H1 (cell line): ENCODE measurements at regions not wholly inside any gene's neighbourhood (a gene's known extent, or its start where the extent isn't known, plus 50 kb on each side); places are given as distances from the start of the nearest gene placed in this dataset.

ENCODE experiments used
- CTCF ChIA-PET: fragments of 300-600 bp; sonication (Branson Sonifier 250); formaldehyde crosslinking; loops from one replicate; lab custom pipeline; 2021; ENCODE audit not compliant: partially characterized antibody; lab: Charles Lee
- POLR2A ChIA-PET: fragments of 300-600 bp; sonication (Branson Sonifier 250); formaldehyde crosslinking; loops from one replicate; lab custom pipeline; 2021; ENCODE audit warnings: inconsistent platforms; ENCODE audit not compliant: partially characterized antibody; lab: Charles Lee
- DNase-seq, 2 experiments: peaks; one replicate each; pipeline versions ENCODE4 v3.0.0 to v3.0.0-alpha.2; 2010 to 2022; ENCODE audit warnings: low spot score in 2 of 2, low read depth in 1 of 2, mixed read lengths in 1 of 2
- FAIRE-seq: peaks from 2 replicates; lab custom pipeline; 2011; peaks lifted over from hg19 to GRCh38; lab: Jason Lieb, UNC
- H2AFZ ChIP-seq: 2 replicates; pipeline ENCODE4 v1.8.1; 2012; ENCODE audit warnings: low read length, inconsistent platforms
- H2AK5ac ChIP-seq: 2 replicates; pipeline ENCODE4 v1.6.1; 2013; ENCODE audit warnings: low read depth, low read length
- H2BK120ac ChIP-seq: replicated peaks from 2 replicates; pipeline ENCODE3; 2013; ENCODE audit warnings: low read depth, low read length, inconsistent platforms
- H2BK12ac ChIP-seq: 2 replicates; pipeline ENCODE4 v1.6.1; 2013; ENCODE audit warnings: low read depth, low read length
- H2BK15ac ChIP-seq: 2 replicates; pipeline ENCODE4 v1.6.1; 2013; ENCODE audit warnings: low read length
- H2BK20ac ChIP-seq: 2 replicates; pipeline ENCODE4 v1.6.1; 2013; ENCODE audit warnings: low read length
- H2BK5ac ChIP-seq: 2 replicates; pipeline ENCODE4 v1.6.1; 2013; ENCODE audit warnings: low read depth, low read length
- H3K14ac ChIP-seq: 2 replicates; pipeline ENCODE4 v1.6.1; 2013; ENCODE audit warnings: inconsistent platforms; ENCODE audit not compliant: insufficient read length
- H3K18ac ChIP-seq: 2 replicates; pipeline ENCODE4 v1.6.1; 2013; ENCODE audit warnings: low read length; ENCODE audit errors: extremely low read depth
- H3K23ac ChIP-seq: 2 replicates; pipeline ENCODE4 v1.6.1; 2013; ENCODE audit warnings: inconsistent platforms; ENCODE audit not compliant: insufficient read length
- H3K23me2 ChIP-seq: 2 replicates; pipeline ENCODE4 v1.6.1; 2013; ENCODE audit warnings: low read depth, low read length
- H3K27ac ChIP-seq: 2 replicates; pipeline ENCODE4 v1.6.1; 2011; ENCODE audit warnings: low read depth, low read length, inconsistent platforms
- H3K27me3 ChIP-seq, 4 experiments: replicated peaks in 1 of 4; 1 replicate in 1 of 4; 2 replicates in 3 of 4; pipeline versions ENCODE4 v1.6.1 to v1.8.1; 2011 to 2013; ENCODE audit warnings: low read length in 3 of 4, mild to moderate bottlenecking in 3 of 4, inconsistent platforms in 2 of 4, mixed read lengths in 2 of 4, moderate library complexity in 1 of 4; ENCODE audit not compliant: control insufficient read depth in 3 of 4, insufficient read depth in 3 of 4; ENCODE audit errors: extremely low read depth in 1 of 4
- H3K36me3 ChIP-seq, 4 experiments: 2 replicates each; pipeline versions ENCODE4 v1.6.1 to v1.8.1; 2011 to 2013; ENCODE audit warnings: mild to moderate bottlenecking in 4 of 4, low read length in 3 of 4, moderate library complexity in 2 of 4, control low read depth in 1 of 4, inconsistent platforms in 1 of 4; ENCODE audit not compliant: insufficient read depth in 4 of 4, control insufficient read depth in 2 of 4
- H3K4ac ChIP-seq: replicated peaks from 2 replicates; pipeline ENCODE3; 2013; ENCODE audit warnings: low read length, low read depth, mixed read lengths, inconsistent platforms; ENCODE audit not compliant: insufficient read length
- H3K4me1 ChIP-seq, 4 experiments: replicated peaks in 1 of 4; 1 replicate in 1 of 4; 2 replicates in 3 of 4; pipeline versions ENCODE4 v1.6.1 to v1.8.1; 2011 to 2013; ENCODE audit warnings: low read length in 3 of 4, inconsistent platforms in 2 of 4, mixed read lengths in 1 of 4; ENCODE audit not compliant: insufficient read depth in 4 of 4, control insufficient read depth in 3 of 4
- H3K4me2 ChIP-seq, 2 experiments: 2 replicates each; pipeline versions ENCODE4 v1.6.1 to v1.8.1; 2011 to 2013; ENCODE audit warnings: low read depth in 2 of 2, low read length in 2 of 2, control low read depth in 1 of 2, inconsistent platforms in 1 of 2, mild to moderate bottlenecking in 1 of 2; ENCODE audit not compliant: insufficient read depth in 1 of 2
- H3K4me3 ChIP-seq, 4 experiments: fragments of 200-600, 300-600 bp in 1 of 4; sonication (generic), shearing (Covaris generic), sonication (Bioruptor Twin) in 1 of 4; 2 replicates each; pipeline versions ENCODE4 v1.5.1 to v1.8.1; 2011 to 2016; ENCODE audit warnings: low read length in 4 of 4, low read depth in 3 of 4, control low read depth in 2 of 4, inconsistent platforms in 2 of 4, mild to moderate bottlenecking in 2 of 4, mixed read lengths in 1 of 4, moderate library complexity in 1 of 4; ENCODE audit not compliant: insufficient read depth in 2 of 4; ENCODE audit errors: extremely low read depth in 1 of 4
- H3K56ac ChIP-seq: replicated peaks from 2 replicates; pipeline ENCODE3; 2013; ENCODE audit warnings: low read depth, mild to moderate bottlenecking, mixed read lengths, low read length, inconsistent platforms; ENCODE audit not compliant: insufficient read length
- H3K79me1 ChIP-seq: 2 replicates; pipeline ENCODE4 v1.6.1; 2013; ENCODE audit warnings: low read depth, low read length, control low read depth
- H3K79me2 ChIP-seq, 2 experiments: 2 replicates each; pipeline versions ENCODE4 v1.6.1 to v1.8.1; 2012 to 2013; ENCODE audit warnings: low read length in 2 of 2, mild to moderate bottlenecking in 2 of 2, inconsistent platforms in 1 of 2; ENCODE audit not compliant: insufficient read depth in 2 of 2, control insufficient read depth in 1 of 2
- H3K9ac ChIP-seq, 4 experiments: replicated peaks in 1 of 4; 1 replicate in 1 of 4; 2 replicates in 3 of 4; pipeline versions ENCODE4 v1.6.1 to v1.8.1; 2011 to 2013; ENCODE audit warnings: low read depth in 3 of 4, low read length in 3 of 4, control low read depth in 2 of 4, mild to moderate bottlenecking in 2 of 4, moderate library complexity in 2 of 4, inconsistent platforms in 1 of 4; ENCODE audit errors: extremely low read depth in 1 of 4
- H3K9me3 ChIP-seq, 2 experiments: 2 replicates each; pipeline versions ENCODE4 v1.6.1 to v1.8.1; 2012 to 2013; ENCODE audit warnings: mild to moderate bottlenecking in 2 of 2, moderate library complexity in 2 of 2, control low read depth in 1 of 2, inconsistent platforms in 1 of 2, low read depth in 1 of 2, low read length in 1 of 2, mixed read lengths in 1 of 2; ENCODE audit not compliant: insufficient read depth in 2 of 2
- H4K20me1 ChIP-seq, 2 experiments: replicated peaks in 1 of 2; 2 replicates each; pipeline versions ENCODE3 to v1.8.1; 2011 to 2013; ENCODE audit warnings: inconsistent platforms in 2 of 2, low read length in 2 of 2, mild to moderate bottlenecking in 1 of 2; ENCODE audit not compliant: insufficient read depth in 2 of 2, control insufficient read depth in 1 of 2
- H4K5ac ChIP-seq: 2 replicates; pipeline ENCODE4 v1.6.1; 2013; ENCODE audit warnings: low read length, low read depth, mixed read lengths, inconsistent platforms; ENCODE audit not compliant: insufficient read length
- H4K8ac ChIP-seq: 2 replicates; pipeline ENCODE4 v1.8.0; 2013; ENCODE audit warnings: mild to moderate bottlenecking, moderate library complexity, low read length, inconsistent platforms; ENCODE audit not compliant: insufficient read depth; ENCODE audit errors: extremely low read depth
- H4K91ac ChIP-seq: replicated peaks from 2 replicates; pipeline ENCODE3; 2013; ENCODE audit warnings: low read length, mixed read lengths, inconsistent platforms; ENCODE audit not compliant: insufficient read length
- BRCA1 ChIP-seq: IDR thresholded peaks from 2 replicates; pipeline ENCODE4 v1.6.1; 2012; ENCODE audit warnings: low read depth, low read length, improper control_type of control experiment
- NRF1 ChIP-seq: IDR thresholded peaks from 2 replicates; pipeline ENCODE4 v1.6.1; 2011; ENCODE audit warnings: mild to moderate bottlenecking, low read depth, low read length, improper control_type of control experiment
- POLR2AphosphoS5 ChIP-seq: IDR thresholded peaks from 2 replicates; pipeline ENCODE4 v1.6.1; 2011; ENCODE audit warnings: low read depth, low read length
- SIRT6 ChIP-seq: IDR thresholded peaks from one replicate; pipeline ENCODE4 v1.7.1; 2012; ENCODE audit warnings: low read length, inconsistent platforms
- WGBS, 2 experiments: shearing (Covaris generic) in 1 of 2; methylation state at CpG; one replicate each; pipeline versions ENCODE4 v1.1.6 to v1.1.7; 2013 to 2015; ENCODE audit warnings: low lambda C conversion rate in 2 of 2, mixed read lengths in 2 of 2, inconsistent platforms in 1 of 2, low coverage in 1 of 2, missing lambda C conversion rate in 1 of 2; ENCODE audit not compliant: insufficient replicate concordance in 2 of 2, insufficient coverage in 1 of 2, insufficient read length in 1 of 2; ENCODE audit errors: extremely low coverage in 1 of 2, missing lambda C conversion rate in 1 of 2; 5-methylcytosine and 5-hydroxymethylcytosine counted together

DNA sequence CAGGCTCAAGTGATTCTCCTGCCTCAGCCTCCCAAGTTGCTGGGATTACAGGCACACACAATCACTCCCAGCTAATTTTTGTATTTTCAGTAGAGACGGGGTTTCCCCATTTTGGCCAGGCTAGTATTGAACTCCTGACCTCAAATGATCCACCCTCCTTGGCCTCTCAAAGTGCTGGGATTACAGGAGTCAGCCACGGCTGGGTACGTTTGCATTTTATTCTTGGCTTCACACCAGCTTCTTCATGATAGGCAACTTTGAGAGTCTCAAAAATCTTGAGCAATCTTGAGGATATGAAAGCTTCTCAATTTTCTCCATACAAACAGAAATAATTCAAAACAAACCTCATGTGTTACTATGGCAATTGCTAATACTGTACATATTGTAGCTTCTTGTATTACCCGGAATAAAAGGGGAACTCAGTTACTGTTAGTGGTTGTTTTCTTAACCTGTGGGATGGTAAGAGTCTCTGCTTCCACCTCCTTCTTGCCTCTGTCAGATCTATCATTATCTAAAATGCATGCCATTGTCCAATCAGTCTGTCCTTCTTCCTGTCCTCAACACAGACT lies 102.9 kb upstream of the SYT4 start:
- no peak overlapping the region for H4K8ac ChIP-seq
- WGBS, 2 experiments, result 92% methylated on average over 4 of the region's 4 CpGs; no CpG with 5 or more reads in 1 of the 2 experiments
- no peak for FAIRE-seq

More for the DNA sequence above, 102.9 kb upstream of the SYT4 start:
- TF ChIP-seq SIRT6 (no peak), POLR2AphosphoS5 (no peak), NRF1 (no peak), BRCA1 (no peak)
- Histone ChIP-seq H3K4me2 (no peak overlapping the region), H2BK15ac (no peak overlapping the region), H2BK5ac (no peak overlapping the region), H4K20me1 (no peaks in the 10 kb centered on the region), H3K27me3 (no peaks in the 10 kb centered on the region), H3K23me2 (no peaks in the 10 kb centered on the region), H3K4ac (no peak overlapping the region), H2AFZ (no peak overlapping the region), H3K4me3 (no peak overlapping the region), H2BK120ac (no peak overlapping the region), H4K91ac (no peak overlapping the region), H3K79me2 (no peaks in the 10 kb centered on the region), H3K14ac (no peak overlapping the region), H3K9me3 (no peaks in the 10 kb centered on the region), H3K23ac (no peak overlapping the region), H3K27ac (no peak overlapping the region), H2BK20ac (no peak overlapping the region), H3K36me3 (no peaks in the 10 kb centered on the region), H2BK12ac (no peak overlapping the region), H2AK5ac (no peak overlapping the region), H3K79me1 (no peaks in the 10 kb centered on the region), H3K4me1 (no peaks in the 10 kb centered on the region), H4K5ac (no peak overlapping the region), H3K18ac (no peak overlapping the region), H3K56ac (no peak overlapping the region), H3K9ac (no peak overlapping the region)
- POLR2A ChIA-PET, result interaction anchor here (1.6 kb wide), 1 partner anchor 10 kb away, joined by 3 read pairs; no protein-coding TSS in a partner anchor
- CTCF ChIA-PET, result no interaction called here
- no peak for DNase-seq
